ENCODE measurements at regions not wholly inside any gene's neighbourhood (a gene's known extent, or its start where the extent isn't known, plus 50 kb on each side); places are given as distances from the start of the nearest gene placed in this dataset.

GRCh38 chr5:74919041-74919440 lies 52.9 kb upstream of the FAM169A start:
- TF ChIP-seq, protein P1, sequence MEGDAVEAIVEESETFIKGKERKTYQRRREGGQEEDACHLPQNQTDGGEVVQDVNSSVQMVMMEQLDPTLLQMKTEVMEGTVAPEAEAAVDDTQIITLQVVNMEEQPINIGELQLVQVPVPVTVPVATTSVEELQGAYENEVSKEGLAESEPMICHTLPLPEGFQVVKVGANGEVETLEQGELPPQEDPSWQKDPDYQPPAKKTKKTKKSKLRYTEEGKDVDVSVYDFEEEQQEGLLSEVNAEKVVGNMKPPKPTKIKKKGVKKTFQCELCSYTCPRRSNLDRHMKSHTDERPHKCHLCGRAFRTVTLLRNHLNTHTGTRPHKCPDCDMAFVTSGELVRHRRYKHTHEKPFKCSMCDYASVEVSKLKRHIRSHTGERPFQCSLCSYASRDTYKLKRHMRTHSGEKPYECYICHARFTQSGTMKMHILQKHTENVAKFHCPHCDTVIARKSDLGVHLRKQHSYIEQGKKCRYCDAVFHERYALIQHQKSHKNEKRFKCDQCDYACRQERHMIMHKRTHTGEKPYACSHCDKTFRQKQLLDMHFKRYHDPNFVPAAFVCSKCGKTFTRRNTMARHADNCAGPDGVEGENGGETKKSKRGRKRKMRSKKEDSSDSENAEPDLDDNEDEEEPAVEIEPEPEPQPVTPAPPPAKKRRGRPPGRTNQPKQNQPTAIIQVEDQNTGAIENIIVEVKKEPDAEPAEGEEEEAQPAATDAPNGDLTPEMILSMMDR (IDR thresholded peaks at IDR 0.05), result no peak
- TF ChIP-seq EZH2 (IDR thresholded peaks at IDR 0.05; ENCODE audit: borderline replicate concordance, insufficient read depth, low read depth, low read length, poor library complexity, severe bottlenecking), result no peak
